ENCODE measurements at regions not wholly inside any gene's neighbourhood (a gene's known extent, or its start where the extent isn't known, plus 50 kb on each side); places are given as distances from the start of the nearest gene placed in this dataset.
"Not testable (repeated sequence)": the region's sequence is repeated elsewhere in the genome, so short reads cannot be mapped to it uniquely, and the experiment has no call there.

DNA sequence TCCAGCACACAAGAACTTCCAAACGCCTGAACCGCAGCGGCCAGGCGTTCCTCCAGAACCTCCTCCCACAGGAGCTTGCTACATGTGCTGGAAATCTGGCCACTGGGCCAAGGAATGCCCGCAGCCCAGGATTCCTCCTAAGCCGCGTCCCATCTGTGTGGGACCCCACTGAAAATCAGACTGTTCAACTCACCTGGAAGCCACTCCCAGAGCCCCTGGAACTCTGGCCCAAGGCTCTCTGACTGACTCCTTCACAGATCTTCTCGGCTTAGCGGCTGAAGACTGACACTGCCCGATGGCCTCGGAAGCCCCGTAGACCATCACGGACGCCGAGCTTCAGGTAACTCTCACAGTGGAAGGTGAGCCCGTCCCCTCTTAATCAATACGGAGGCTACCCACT, 130.2 kb upstream of the ADCY2 start:
- H3K4me1 Mint-ChIP-seq, H3K4me3 Mint-ChIP-seq, CTCF ChIA-PET, H3K9me3 Mint-ChIP-seq, H3K36me3 Mint-ChIP-seq, H3K27me3 Mint-ChIP-seq, H3K27ac Mint-ChIP-seq, DNase-seq: not testable (repeated sequence)

DNA sequence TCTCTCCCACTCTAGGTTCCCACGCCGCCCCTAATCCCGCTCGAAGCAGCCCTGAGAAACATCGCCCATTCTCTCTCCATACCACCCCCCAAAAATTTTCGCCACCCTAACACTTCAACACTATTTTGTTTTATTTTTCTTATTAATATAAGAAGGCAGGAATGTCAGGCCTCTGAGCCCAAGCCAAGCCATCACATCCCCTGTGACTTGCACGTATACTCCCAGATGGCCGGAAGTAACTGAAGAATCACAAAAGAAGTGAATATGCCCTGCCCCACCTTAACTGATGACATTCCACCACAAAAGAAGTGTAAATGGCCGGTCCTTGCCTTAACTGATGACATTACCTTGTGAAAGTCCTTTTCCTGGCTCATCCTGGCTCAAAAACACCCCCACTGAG, 127.2 kb upstream of the ADCY2 start:
- DNase-seq, H3K36me3 Mint-ChIP-seq, H3K27me3 Mint-ChIP-seq, H3K4me1 Mint-ChIP-seq, H3K9me3 Mint-ChIP-seq, H3K4me3 Mint-ChIP-seq, H3K27ac Mint-ChIP-seq, CTCF ChIA-PET: not testable (repeated sequence)

DNA sequence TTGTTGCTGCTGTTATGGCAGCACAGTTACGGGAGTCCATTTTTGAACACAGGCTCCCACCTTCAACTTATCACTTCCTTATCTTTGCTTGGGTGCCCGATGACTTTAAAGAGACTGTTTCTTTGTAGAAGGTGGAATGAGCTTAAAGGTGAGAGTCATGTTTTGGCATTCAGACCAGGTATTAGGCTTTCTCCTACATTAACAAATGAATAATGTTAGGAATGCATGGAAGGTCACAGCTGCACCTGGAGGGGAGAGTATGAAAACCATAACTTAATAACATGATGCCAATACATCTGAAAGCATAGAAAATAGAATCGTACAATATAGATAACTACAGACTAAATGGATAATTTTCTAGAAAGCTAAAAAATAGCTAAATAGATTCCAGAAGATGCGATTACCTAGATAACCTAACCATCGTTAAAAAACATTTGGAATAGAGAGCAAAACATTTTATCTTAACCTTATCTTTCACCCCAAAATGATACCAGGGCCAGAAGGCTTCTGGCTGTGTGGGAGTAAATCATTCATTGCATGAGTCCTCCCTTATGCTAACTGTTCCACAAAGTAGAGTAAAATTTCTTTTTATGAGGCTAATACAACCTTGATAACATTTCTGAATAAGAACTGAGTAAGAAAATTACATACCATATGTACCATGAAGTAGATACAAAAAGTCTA, 126.2 kb upstream of the ADCY2 start:
- Mint-ChIP-seq H3K27ac (peak overlapping the region; percentile 16), H3K27me3 (no peaks in the 10 kb centered on the region), H3K9me3 (no peaks in the 10 kb centered on the region), H3K4me3 (no peak overlapping the region), H3K36me3 (no peaks in the 10 kb centered on the region), H3K4me1 (no peaks in the 10 kb centered on the region)
- CTCF ChIA-PET, result no interaction called here
- no peak for DNase-seq

DNA sequence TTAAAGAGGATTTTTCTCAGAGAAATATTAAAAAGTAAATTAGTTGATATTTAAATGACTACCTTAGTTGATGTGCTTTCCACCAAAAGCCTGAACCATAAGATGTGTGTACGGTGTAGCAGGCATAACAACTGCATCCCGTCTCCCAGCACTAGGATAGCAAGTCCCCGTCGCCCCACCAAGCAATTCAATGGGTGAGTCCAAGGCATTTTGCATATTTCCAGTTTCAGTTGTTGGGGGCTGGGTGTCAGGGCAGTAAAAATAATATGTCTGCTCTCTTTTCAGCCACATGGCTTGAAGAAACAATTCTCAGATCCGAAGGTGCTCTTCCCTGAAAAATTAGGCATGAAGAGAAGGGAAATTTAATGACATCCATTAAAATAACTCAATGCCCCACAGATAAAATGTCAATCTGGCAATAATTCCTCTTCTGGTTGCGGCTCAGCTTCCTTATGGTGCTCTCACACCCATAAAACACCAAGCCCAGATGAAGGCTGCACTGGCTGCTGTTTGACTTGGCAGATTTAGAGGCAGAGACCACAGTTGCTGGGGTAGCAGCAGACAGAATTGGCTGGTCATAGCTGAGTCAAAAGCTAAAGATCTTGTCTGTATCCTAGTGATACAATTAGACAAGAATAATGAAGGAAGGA, 124.4 kb upstream of the ADCY2 start:
- H3K27ac Mint-ChIP-seq, result no peak overlapping the region
- no peaks in the 10 kb centered on the region for H3K4me1 Mint-ChIP-seq
- no peak for DNase-seq

DNA sequence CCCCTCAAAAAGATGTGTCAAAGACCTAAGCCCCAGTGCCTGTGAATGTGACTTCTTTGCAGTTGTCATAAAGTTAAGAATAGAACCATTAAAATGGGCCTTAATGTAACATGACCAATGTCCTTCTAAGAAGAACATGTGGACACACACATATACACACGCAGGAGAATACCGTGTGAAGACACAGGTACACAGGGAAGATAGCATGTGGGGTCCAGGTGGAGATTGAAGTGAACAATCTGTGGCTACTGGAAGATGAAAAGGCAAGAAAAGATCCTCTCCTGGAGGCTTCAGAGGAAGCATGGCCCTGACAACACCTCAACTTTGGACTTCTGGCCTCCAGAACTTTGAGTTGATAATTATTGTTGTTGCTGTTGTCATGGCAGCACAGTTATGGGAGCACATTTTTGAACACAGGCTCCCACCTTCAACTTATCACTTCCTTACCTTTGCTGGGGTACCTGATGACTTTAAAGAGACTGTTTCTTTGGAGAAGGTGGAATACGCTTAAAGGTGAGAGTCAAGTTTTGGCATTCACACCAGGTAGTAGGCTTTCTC, 123.5 kb upstream of the ADCY2 start:
- CTCF ChIA-PET, result no interaction called here
- Mint-ChIP-seq H3K9me3 (no peaks in the 10 kb centered on the region), H3K4me1 (no peaks in the 10 kb centered on the region), H3K4me3 (no peak overlapping the region), H3K27me3 (no peaks in the 10 kb centered on the region), H3K27ac (no peak overlapping the region), H3K36me3 (no peaks in the 10 kb centered on the region)
- no peak for DNase-seq

More for the DNA sequence above, 124.4 kb upstream of the ADCY2 start:
- H3K4me3 Mint-ChIP-seq, result no peak overlapping the region
- no peaks in the 10 kb centered on the region for H3K36me3 Mint-ChIP-seq
- CTCF ChIA-PET, result no interaction called here
- no peaks in the 10 kb centered on the region for H3K9me3 Mint-ChIP-seq
- no peaks in the 10 kb centered on the region for H3K27me3 Mint-ChIP-seq

DNA sequence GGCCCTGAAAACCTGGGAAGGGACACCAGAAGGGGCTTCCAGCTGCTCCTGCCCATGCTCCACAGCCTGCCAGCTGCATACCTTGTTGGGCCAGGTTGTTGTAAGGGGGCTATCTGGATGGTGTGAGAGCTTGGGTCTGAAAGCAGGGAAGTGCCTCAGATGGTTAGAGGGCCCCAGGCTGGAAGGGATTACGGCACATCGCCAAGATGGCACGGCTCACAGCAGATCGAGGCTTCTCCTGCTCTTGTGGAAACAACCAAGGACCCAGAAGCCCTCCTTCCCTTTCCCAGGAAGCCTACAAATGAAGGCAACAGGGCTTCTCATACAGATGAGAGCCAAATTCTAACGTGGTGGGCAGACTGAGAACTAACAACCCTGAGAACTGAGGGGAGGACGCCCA, 121.7 kb upstream of the ADCY2 start:
- H3K9me3 Mint-ChIP-seq, result no peaks in the 10 kb centered on the region
- H3K4me3 Mint-ChIP-seq, result no peak overlapping the region
- no peaks in the 10 kb centered on the region for H3K27me3 Mint-ChIP-seq
- H3K4me1 Mint-ChIP-seq, result no peaks in the 10 kb centered on the region
- no peak for DNase-seq
- no peaks in the 10 kb centered on the region for H3K36me3 Mint-ChIP-seq
- CTCF ChIA-PET, result no interaction called here
- no peak overlapping the region for H3K27ac Mint-ChIP-seq

DNA sequence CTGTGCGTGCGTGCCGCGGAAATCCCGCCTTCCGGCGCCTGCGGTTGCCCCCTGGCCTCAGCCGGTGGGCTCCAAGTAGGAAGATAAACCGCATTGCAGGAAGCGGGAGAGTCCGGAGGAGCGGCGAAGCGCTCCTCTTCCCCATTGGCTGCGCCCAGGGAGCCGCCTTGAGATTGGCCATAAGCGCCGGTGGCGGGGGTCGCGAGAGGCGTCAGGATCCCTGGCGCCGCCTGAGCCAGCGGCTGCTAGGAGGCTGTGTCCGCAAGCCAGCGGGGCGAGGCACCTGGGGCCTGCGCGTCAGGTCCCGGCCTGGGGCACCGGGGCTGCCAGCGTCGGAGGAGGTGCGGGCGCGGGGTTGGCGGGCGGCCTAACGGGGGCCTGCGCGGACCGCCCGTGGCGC, 106.3 kb upstream of the ADCY2 start:
- H3K9me3 Mint-ChIP-seq, H3K27me3 Mint-ChIP-seq, DNase-seq, CTCF ChIA-PET, H3K36me3 Mint-ChIP-seq, H3K4me1 Mint-ChIP-seq, H3K27ac Mint-ChIP-seq, H3K4me3 Mint-ChIP-seq: not testable (repeated sequence)

DNA sequence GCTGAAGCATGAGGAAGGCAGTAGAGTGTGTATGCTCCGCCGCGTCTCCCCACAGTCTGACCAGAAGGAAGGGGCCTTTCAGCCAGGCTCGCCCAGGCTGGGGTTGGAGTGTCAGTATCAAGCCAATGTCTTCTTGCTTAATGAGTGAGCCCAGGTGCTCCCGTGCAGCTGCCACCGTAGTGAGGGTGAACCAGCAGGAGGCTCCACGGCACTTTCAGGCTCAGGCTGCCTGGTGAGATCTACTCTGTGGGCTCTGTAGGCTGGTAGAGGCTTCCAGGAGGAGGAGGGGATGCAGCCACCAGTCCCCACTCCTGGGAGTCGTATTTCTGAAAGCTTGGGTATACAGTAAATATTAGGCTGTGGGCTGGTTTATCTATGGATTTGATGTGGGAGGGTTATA, 98.1 kb upstream of the ADCY2 start:
- CTCF ChIA-PET, H3K4me3 Mint-ChIP-seq, H3K27ac Mint-ChIP-seq: not testable (repeated sequence)

DNA sequence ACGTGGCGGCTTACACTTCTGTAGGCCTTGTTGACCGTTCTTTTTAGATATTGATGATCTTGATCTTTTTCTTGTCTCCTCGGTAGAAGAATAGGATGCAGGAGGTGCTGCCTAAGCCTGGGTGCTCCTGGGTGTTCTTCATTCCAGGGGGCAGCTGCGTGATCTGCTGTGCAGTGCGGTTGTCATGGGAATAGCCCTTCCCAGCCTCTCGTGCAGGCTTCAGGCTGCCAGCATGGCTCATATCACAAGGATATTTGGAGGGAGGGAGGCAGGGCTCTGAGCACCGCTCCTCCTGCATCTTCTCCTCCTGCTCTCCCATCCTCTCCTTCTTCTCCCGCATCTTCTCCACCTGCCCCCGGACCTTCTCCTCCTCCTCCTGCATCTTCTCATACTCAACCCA, 96.2 kb upstream of the ADCY2 start:
- DNase-seq, H3K4me3 Mint-ChIP-seq, H3K27me3 Mint-ChIP-seq, H3K27ac Mint-ChIP-seq, CTCF ChIA-PET, H3K4me1 Mint-ChIP-seq, H3K36me3 Mint-ChIP-seq: not testable (repeated sequence)
- peaks cover 13% of the 10 kb centered on the region for H3K9me3 Mint-ChIP-seq

More for the DNA sequence above, 98.1 kb upstream of the ADCY2 start:
- H3K9me3 Mint-ChIP-seq, result peaks cover 11% of the 10 kb centered on the region
- H3K27me3 Mint-ChIP-seq, H3K36me3 Mint-ChIP-seq, H3K4me1 Mint-ChIP-seq, DNase-seq: not testable (repeated sequence)

DNA sequence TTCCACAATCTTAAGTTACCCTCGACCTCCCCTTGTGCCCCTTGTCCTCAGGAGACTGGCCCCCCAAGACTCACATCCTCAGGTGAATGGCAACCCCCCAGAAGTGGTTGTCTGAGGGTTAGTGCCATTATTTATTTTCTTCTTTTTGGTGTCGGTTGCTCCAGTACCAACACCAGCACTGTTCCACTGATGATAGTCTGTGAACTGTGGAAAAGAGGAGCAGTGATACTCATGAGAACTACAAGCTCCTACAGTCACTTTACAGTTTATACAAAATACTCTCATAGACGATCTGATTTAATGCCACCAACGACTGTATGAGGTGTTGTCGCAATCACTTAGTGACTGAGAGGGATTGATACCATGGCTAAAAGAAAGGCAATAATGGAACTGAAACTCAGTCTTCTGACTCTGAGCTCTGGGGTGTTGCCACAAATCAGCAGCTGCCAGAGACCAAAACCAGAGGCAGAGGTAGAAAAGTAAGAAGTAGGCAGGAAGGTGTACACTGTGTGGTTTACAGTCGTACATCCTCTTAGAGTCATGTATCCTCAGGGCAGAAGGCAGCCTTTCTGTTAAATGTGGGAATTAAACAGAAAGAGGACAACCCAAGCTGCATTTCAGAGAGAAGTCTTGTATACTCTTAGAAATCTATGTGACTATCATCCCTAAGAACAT, 90.8 kb upstream of the ADCY2 start:
- H3K4me1 Mint-ChIP-seq, DNase-seq, H3K4me3 Mint-ChIP-seq, H3K27ac Mint-ChIP-seq, CTCF ChIA-PET, H3K27me3 Mint-ChIP-seq, H3K36me3 Mint-ChIP-seq: not testable (repeated sequence)
- H3K9me3 Mint-ChIP-seq, result peaks cover 10% of the 10 kb centered on the region

DNA sequence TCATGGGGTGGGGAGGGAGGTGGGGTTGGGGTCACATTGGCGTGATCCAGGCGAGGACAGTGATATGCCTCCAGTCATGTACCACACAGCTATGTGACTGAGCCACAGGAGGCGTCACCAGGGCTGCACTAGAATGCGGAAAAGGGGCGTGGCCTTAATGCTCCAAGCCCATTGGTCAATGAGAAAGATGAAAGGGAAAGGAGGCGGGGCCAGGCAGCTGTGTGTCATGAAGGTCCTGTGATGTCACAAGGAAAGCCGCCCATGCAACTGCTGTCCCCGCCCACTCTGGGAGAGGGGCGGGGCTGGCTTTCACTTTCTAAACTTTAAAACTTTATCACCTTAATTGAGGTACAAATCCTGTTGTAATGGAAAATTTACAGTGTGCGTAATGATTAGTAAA, 89.4 kb upstream of the ADCY2 start:
- H3K4me3 Mint-ChIP-seq, H3K9me3 Mint-ChIP-seq, H3K27me3 Mint-ChIP-seq, CTCF ChIA-PET, H3K4me1 Mint-ChIP-seq, H3K36me3 Mint-ChIP-seq, H3K27ac Mint-ChIP-seq: not testable (repeated sequence)
- DNase-seq, result peak; percentile 21

DNA sequence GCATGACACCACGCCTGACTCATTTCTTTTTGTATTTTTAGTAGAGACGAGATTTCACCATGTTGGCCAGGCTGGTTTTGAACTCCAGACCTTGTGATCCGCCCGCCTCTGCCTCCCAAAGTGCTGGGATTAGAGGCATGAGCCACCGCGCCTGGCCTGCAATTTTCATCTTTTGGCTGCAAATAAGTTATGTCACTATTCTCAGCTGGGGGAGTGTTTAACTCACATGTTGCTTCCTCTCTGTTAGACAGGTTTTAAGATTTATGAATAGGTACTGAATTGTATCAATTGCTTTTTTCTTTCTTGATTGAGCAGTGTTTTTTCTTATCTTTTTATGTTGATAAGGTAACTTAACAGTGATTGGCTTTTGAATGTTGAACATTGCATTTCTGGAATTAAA, 88.2 kb upstream of the ADCY2 start:
- CTCF ChIA-PET, result not testable (repeated sequence)

DNA sequence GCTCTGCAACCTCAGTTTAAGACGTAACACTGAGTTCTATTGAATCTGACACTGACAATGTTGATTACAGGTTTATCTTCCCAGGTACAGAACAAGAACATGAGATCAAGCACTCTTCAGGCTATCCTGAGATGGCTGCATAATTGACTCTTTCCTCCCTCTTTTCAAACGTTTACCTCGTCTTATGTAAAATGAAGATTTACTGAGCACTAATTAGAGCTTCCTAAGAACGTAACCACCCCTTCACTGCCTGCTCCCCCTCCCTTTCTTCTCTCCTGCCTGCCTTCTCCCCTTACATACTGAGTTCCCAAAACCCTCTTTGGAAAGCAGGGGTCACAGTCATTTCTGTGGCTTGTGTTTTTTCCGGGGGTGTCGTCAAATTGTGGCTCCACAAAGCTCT, 86.2 kb upstream of the ADCY2 start:
- H3K9me3 Mint-ChIP-seq, DNase-seq, H3K27me3 Mint-ChIP-seq, H3K36me3 Mint-ChIP-seq, H3K27ac Mint-ChIP-seq, CTCF ChIA-PET, H3K4me3 Mint-ChIP-seq, H3K4me1 Mint-ChIP-seq: not testable (repeated sequence)

More for the DNA sequence above, 88.2 kb upstream of the ADCY2 start:
- H3K36me3 Mint-ChIP-seq, H3K27ac Mint-ChIP-seq, H3K27me3 Mint-ChIP-seq, H3K9me3 Mint-ChIP-seq, DNase-seq, H3K4me1 Mint-ChIP-seq, H3K4me3 Mint-ChIP-seq: not testable (repeated sequence)

DNA sequence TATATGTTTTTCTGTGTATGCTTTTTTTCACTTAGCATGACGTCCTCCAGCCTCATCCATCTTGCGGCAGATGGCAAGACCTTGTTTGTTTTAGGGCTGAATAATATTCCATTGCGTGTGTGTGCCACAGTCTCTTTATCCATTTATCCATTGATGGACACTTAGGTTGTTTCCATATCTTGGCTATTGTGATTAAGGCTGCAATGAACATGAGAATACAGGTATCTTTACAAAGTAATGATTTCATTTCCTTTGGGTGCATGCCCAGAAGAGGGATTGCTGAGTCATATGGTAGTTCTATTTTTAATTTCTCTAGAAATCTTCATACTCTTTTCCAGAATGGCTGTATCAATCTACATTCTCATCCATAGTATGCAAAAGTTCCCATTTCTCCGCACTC, 85.3 kb upstream of the ADCY2 start:
- H3K27me3 Mint-ChIP-seq, H3K27ac Mint-ChIP-seq, H3K36me3 Mint-ChIP-seq, H3K4me3 Mint-ChIP-seq, H3K4me1 Mint-ChIP-seq, DNase-seq, CTCF ChIA-PET, H3K9me3 Mint-ChIP-seq: not testable (repeated sequence)

DNA sequence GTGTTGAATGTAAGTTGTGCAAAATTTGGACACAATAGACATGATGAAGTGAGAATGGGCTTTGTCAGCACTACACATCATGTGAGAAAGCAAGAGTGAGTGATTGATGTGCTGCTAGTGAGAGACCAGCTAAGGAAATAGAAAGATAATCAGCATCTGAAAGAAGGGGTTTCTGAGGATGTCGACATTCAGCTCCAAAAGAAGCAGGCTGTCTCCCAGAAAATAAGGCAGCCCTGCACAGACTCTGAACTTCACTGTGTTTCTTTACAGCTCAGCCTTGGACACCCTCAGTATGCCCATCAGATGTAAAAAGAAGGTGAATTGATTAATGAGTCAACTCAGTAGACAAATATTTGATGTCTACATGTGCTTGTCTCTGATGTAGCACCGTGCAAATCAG, 80.8 kb upstream of the ADCY2 start:
- CTCF ChIA-PET, result no interaction called here

More for the DNA sequence above, 80.8 kb upstream of the ADCY2 start:
- Mint-ChIP-seq H3K4me1 (no peaks in the 10 kb centered on the region), H3K27ac (no peak overlapping the region), H3K9me3 (no peaks in the 10 kb centered on the region), H3K27me3 (no peaks in the 10 kb centered on the region), H3K4me3 (no peak overlapping the region), H3K36me3 (no peaks in the 10 kb centered on the region)
- no peak for DNase-seq
